WERI-Rb-1 (cell line): ENCODE measurements at regions not wholly inside any gene's neighbourhood (a gene's known extent, or its start where the extent isn't known, plus 50 kb on each side); places are given as distances from the start of the nearest gene placed in this dataset.
A peak's percentile ranks its signal among the peaks of the same experiment; 100 is the strongest.

ENCODE experiments used
- DNase-seq: peaks from one replicate; pipeline ENCODE4 v3.0.0-alpha.2; 2020
- H3K27ac ChIP-seq: fragments of 250-450 bp; sonication (Bioruptor Pico); 2 replicates; pipeline ENCODE4 v1.5.1; 2020; ENCODE audit warnings: mild to moderate bottlenecking, moderate library complexity
- H3K27me3 ChIP-seq: fragments of 250-450 bp; sonication (Bioruptor Pico); 2 replicates; pipeline ENCODE4 v1.5.1; 2021; ENCODE audit warnings: mild to moderate bottlenecking, low read depth, moderate library complexity; ENCODE audit not compliant: insufficient read depth, severe bottlenecking
- H3K36me3 ChIP-seq: fragments of 250-450 bp; sonication (Bioruptor Pico); 2 replicates; pipeline ENCODE4 v1.5.1; 2020; ENCODE audit warnings: mild to moderate bottlenecking, moderate library complexity
- H3K4me3 ChIP-seq: 2 replicates; pipeline ENCODE4 v1.5.1; 2011; ENCODE audit warnings: low read depth, mild to moderate bottlenecking, control low read depth, low read length
- H3K9me3 ChIP-seq: fragments of 250-450 bp; sonication (Bioruptor Pico); 2 replicates; pipeline ENCODE4 v1.5.1; 2021; ENCODE audit warnings: mild to moderate bottlenecking, moderate library complexity; ENCODE audit not compliant: severe bottlenecking
- CTCF ChIP-seq: IDR thresholded peaks from 2 replicates; pipeline ENCODE4 v1.5.1; 2011; ENCODE audit warnings: low read depth, mild to moderate bottlenecking, control low read depth, inconsistent platforms, low read length

GRCh38 chr6:45717027-45717426, 298.6 kb downstream of the CLIC5 start:
- DNase-seq = no peak
- Histone ChIP-seq H3K4me3 (no peak overlapping the region), H3K27me3 (no peaks in the 10 kb centered on the region), H3K27ac (no peak overlapping the region), H3K9me3 (no peaks in the 10 kb centered on the region), H3K36me3 (no peaks in the 10 kb centered on the region)
- TF ChIP-seq CTCF = no peak

- H3K27me3 ChIP-seq = no peaks in the 10 kb centered on the region
- DNase-seq = no peak
- no peaks in the 10 kb centered on the region for H3K9me3 ChIP-seq
- H3K27ac ChIP-seq = no peak overlapping the region
- no peak for TF ChIP-seq CTCF
- no peak overlapping the region for H3K4me3 ChIP-seq
- no peaks in the 10 kb centered on the region for H3K36me3 ChIP-seq
These were observed 300.2 kb downstream of the CLIC5 start for GRCh38 chr6:45715508-45715803.

- peak overlapping the region; percentile 13 for H3K27ac ChIP-seq
- TF ChIP-seq CTCF = peak; percentile 97
- peak; percentile 78 for DNase-seq
These were observed 300.7 kb downstream of the CLIC5 start for GRCh38 chr6:45714741-45715507.

GRCh38 chr6:45714006-45714730, 301.5 kb downstream of the CLIC5 start:
- DNase-seq = no peak
- no peak overlapping the region for H3K4me3 ChIP-seq
- H3K27ac ChIP-seq = peak overlapping the region; percentile 13
- H3K36me3 ChIP-seq = no peaks in the 10 kb centered on the region
- H3K27me3 ChIP-seq = no peaks in the 10 kb centered on the region
- no peaks in the 10 kb centered on the region for H3K9me3 ChIP-seq
- no peak for TF ChIP-seq CTCF

More at GRCh38 chr6:45714741-45715507, 300.7 kb downstream of the CLIC5 start:
- H3K9me3 ChIP-seq = no peaks in the 10 kb centered on the region
- H3K27me3 ChIP-seq = no peaks in the 10 kb centered on the region
- H3K4me3 ChIP-seq = no peak overlapping the region
- H3K36me3 ChIP-seq = no peaks in the 10 kb centered on the region
